NB4 (cell line): ENCODE measurements at regions not wholly inside any gene's neighbourhood (a gene's known extent, or its start where the extent isn't known, plus 50 kb on each side); places are given as distances from the start of the nearest gene placed in this dataset.

ENCODE experiments used
- DNase-seq: peaks from one replicate; pipeline ENCODE4 v3.0.0; 2010; ENCODE audit warnings: low read depth
- H3K4me3 ChIP-seq: one replicate; pipeline ENCODE4 v1.5.1; 2011; ENCODE audit warnings: mild to moderate bottlenecking, low read depth, low read length, moderate library complexity
- CTCF ChIP-seq: IDR thresholded peaks from one replicate; pipeline ENCODE4 v1.5.1; 2012; ENCODE audit warnings: low read depth, low read length
- MAX ChIP-seq: IDR thresholded peaks from 2 replicates; pipeline ENCODE4 v1.6.1; 2011; ENCODE audit warnings: low read depth, low read length
- MYC ChIP-seq: IDR thresholded peaks from 2 replicates; pipeline ENCODE4 v1.6.1; 2011; ENCODE audit warnings: low read depth, low read length
- POLR2A ChIP-seq: IDR thresholded peaks from 2 replicates; pipeline ENCODE4 v1.6.1; 2011; ENCODE audit warnings: mild to moderate bottlenecking; ENCODE audit not compliant: insufficient read length; ENCODE audit errors: extremely low read depth

GRCh38 chr5:74173241-74173640 lies 467.3 kb downstream of the ENC1 start:
- DNase-seq = no peak
- H3K4me3 ChIP-seq = no peak overlapping the region
- TF ChIP-seq CTCF = no peak
- TF ChIP-seq POLR2A = no peak
- TF ChIP-seq MAX = no peak
- TF ChIP-seq MYC = no peak

- TF ChIP-seq MYC = no peak
- TF ChIP-seq MAX = no peak
- no peak for TF ChIP-seq POLR2A
- no peak for TF ChIP-seq CTCF
- DNase-seq = no peak
- H3K4me3 ChIP-seq = no peak overlapping the region
Observed at GRCh38 chr5:74169701-74170100, 470.8 kb downstream of the ENC1 start.

- TF ChIP-seq MAX = no peak
- TF ChIP-seq CTCF = no peak
- no peak for TF ChIP-seq MYC
- TF ChIP-seq POLR2A = no peak
- no peak overlapping the region for H3K4me3 ChIP-seq
- DNase-seq = no peak
Observed at GRCh38 chr5:74167930-74168315, 472.6 kb downstream of the ENC1 start.

- TF ChIP-seq POLR2A = no peak
- no peak for TF ChIP-seq CTCF
- no peak for TF ChIP-seq MAX
- no peak for TF ChIP-seq MYC
- no peak for DNase-seq
- no peak overlapping the region for H3K4me3 ChIP-seq
Observed at GRCh38 chr5:74167206-74167929, 473.2 kb downstream of the ENC1 start.

- TF ChIP-seq MYC (no peak), MAX (no peak), CTCF (no peak), POLR2A (no peak)
- H3K4me3 ChIP-seq = no peak overlapping the region
- DNase-seq = no peak
Observed at GRCh38 chr5:74166064-74166463, 474.5 kb downstream of the ENC1 start.
